H1 (cell line): ENCODE measurements at regions not wholly inside any gene's neighbourhood (a gene's known extent, or its start where the extent isn't known, plus 50 kb on each side); places are given as distances from the start of the nearest gene placed in this dataset.

ENCODE experiments used
- CTCF ChIA-PET: fragments of 300-600 bp; sonication (Branson Sonifier 250); formaldehyde crosslinking; loops from one replicate; lab custom pipeline; 2021; ENCODE audit not compliant: partially characterized antibody; lab: Charles Lee
- POLR2A ChIA-PET: fragments of 300-600 bp; sonication (Branson Sonifier 250); formaldehyde crosslinking; loops from one replicate; lab custom pipeline; 2021; ENCODE audit warnings: inconsistent platforms; ENCODE audit not compliant: partially characterized antibody; lab: Charles Lee
- DNase-seq, 2 experiments: peaks; one replicate each; pipeline versions ENCODE4 v3.0.0 to v3.0.0-alpha.2; 2010 to 2022; ENCODE audit warnings: low spot score in 2 of 2, low read depth in 1 of 2, mixed read lengths in 1 of 2
- FAIRE-seq: peaks from 2 replicates; lab custom pipeline; 2011; peaks lifted over from hg19 to GRCh38; lab: Jason Lieb, UNC
- H2AFZ ChIP-seq: 2 replicates; pipeline ENCODE4 v1.8.1; 2012; ENCODE audit warnings: low read length, inconsistent platforms
- H2AK5ac ChIP-seq: 2 replicates; pipeline ENCODE4 v1.6.1; 2013; ENCODE audit warnings: low read depth, low read length
- H2BK120ac ChIP-seq: replicated peaks from 2 replicates; pipeline ENCODE3; 2013; ENCODE audit warnings: low read depth, low read length, inconsistent platforms
- H2BK12ac ChIP-seq: 2 replicates; pipeline ENCODE4 v1.6.1; 2013; ENCODE audit warnings: low read depth, low read length
- H2BK15ac ChIP-seq: 2 replicates; pipeline ENCODE4 v1.6.1; 2013; ENCODE audit warnings: low read length
- H2BK20ac ChIP-seq: 2 replicates; pipeline ENCODE4 v1.6.1; 2013; ENCODE audit warnings: low read length
- H2BK5ac ChIP-seq: 2 replicates; pipeline ENCODE4 v1.6.1; 2013; ENCODE audit warnings: low read depth, low read length
- H3K14ac ChIP-seq: 2 replicates; pipeline ENCODE4 v1.6.1; 2013; ENCODE audit warnings: inconsistent platforms; ENCODE audit not compliant: insufficient read length
- H3K18ac ChIP-seq: 2 replicates; pipeline ENCODE4 v1.6.1; 2013; ENCODE audit warnings: low read length; ENCODE audit errors: extremely low read depth
- H3K23ac ChIP-seq: 2 replicates; pipeline ENCODE4 v1.6.1; 2013; ENCODE audit warnings: inconsistent platforms; ENCODE audit not compliant: insufficient read length
- H3K23me2 ChIP-seq: 2 replicates; pipeline ENCODE4 v1.6.1; 2013; ENCODE audit warnings: low read depth, low read length
- H3K27ac ChIP-seq: 2 replicates; pipeline ENCODE4 v1.6.1; 2011; ENCODE audit warnings: low read depth, low read length, inconsistent platforms
- H3K27me3 ChIP-seq, 4 experiments: replicated peaks in 1 of 4; 1 replicate in 1 of 4; 2 replicates in 3 of 4; pipeline versions ENCODE4 v1.6.1 to v1.8.1; 2011 to 2013; ENCODE audit warnings: low read length in 3 of 4, mild to moderate bottlenecking in 3 of 4, inconsistent platforms in 2 of 4, mixed read lengths in 2 of 4, moderate library complexity in 1 of 4; ENCODE audit not compliant: control insufficient read depth in 3 of 4, insufficient read depth in 3 of 4; ENCODE audit errors: extremely low read depth in 1 of 4
- H3K36me3 ChIP-seq, 4 experiments: 2 replicates each; pipeline versions ENCODE4 v1.6.1 to v1.8.1; 2011 to 2013; ENCODE audit warnings: mild to moderate bottlenecking in 4 of 4, low read length in 3 of 4, moderate library complexity in 2 of 4, control low read depth in 1 of 4, inconsistent platforms in 1 of 4; ENCODE audit not compliant: insufficient read depth in 4 of 4, control insufficient read depth in 2 of 4
- H3K4ac ChIP-seq: replicated peaks from 2 replicates; pipeline ENCODE3; 2013; ENCODE audit warnings: low read length, low read depth, mixed read lengths, inconsistent platforms; ENCODE audit not compliant: insufficient read length
- H3K4me1 ChIP-seq, 4 experiments: replicated peaks in 1 of 4; 1 replicate in 1 of 4; 2 replicates in 3 of 4; pipeline versions ENCODE4 v1.6.1 to v1.8.1; 2011 to 2013; ENCODE audit warnings: low read length in 3 of 4, inconsistent platforms in 2 of 4, mixed read lengths in 1 of 4; ENCODE audit not compliant: insufficient read depth in 4 of 4, control insufficient read depth in 3 of 4
- H3K4me2 ChIP-seq, 2 experiments: 2 replicates each; pipeline versions ENCODE4 v1.6.1 to v1.8.1; 2011 to 2013; ENCODE audit warnings: low read depth in 2 of 2, low read length in 2 of 2, control low read depth in 1 of 2, inconsistent platforms in 1 of 2, mild to moderate bottlenecking in 1 of 2; ENCODE audit not compliant: insufficient read depth in 1 of 2
- H3K4me3 ChIP-seq, 4 experiments: fragments of 200-600, 300-600 bp in 1 of 4; sonication (generic), shearing (Covaris generic), sonication (Bioruptor Twin) in 1 of 4; 2 replicates each; pipeline versions ENCODE4 v1.5.1 to v1.8.1; 2011 to 2016; ENCODE audit warnings: low read length in 4 of 4, low read depth in 3 of 4, control low read depth in 2 of 4, inconsistent platforms in 2 of 4, mild to moderate bottlenecking in 2 of 4, mixed read lengths in 1 of 4, moderate library complexity in 1 of 4; ENCODE audit not compliant: insufficient read depth in 2 of 4; ENCODE audit errors: extremely low read depth in 1 of 4
- H3K56ac ChIP-seq: replicated peaks from 2 replicates; pipeline ENCODE3; 2013; ENCODE audit warnings: low read depth, mild to moderate bottlenecking, mixed read lengths, low read length, inconsistent platforms; ENCODE audit not compliant: insufficient read length
- H3K79me1 ChIP-seq: 2 replicates; pipeline ENCODE4 v1.6.1; 2013; ENCODE audit warnings: low read depth, low read length, control low read depth
- H3K79me2 ChIP-seq, 2 experiments: 2 replicates each; pipeline versions ENCODE4 v1.6.1 to v1.8.1; 2012 to 2013; ENCODE audit warnings: low read length in 2 of 2, mild to moderate bottlenecking in 2 of 2, inconsistent platforms in 1 of 2; ENCODE audit not compliant: insufficient read depth in 2 of 2, control insufficient read depth in 1 of 2
- H3K9ac ChIP-seq, 4 experiments: replicated peaks in 1 of 4; 1 replicate in 1 of 4; 2 replicates in 3 of 4; pipeline versions ENCODE4 v1.6.1 to v1.8.1; 2011 to 2013; ENCODE audit warnings: low read depth in 3 of 4, low read length in 3 of 4, control low read depth in 2 of 4, mild to moderate bottlenecking in 2 of 4, moderate library complexity in 2 of 4, inconsistent platforms in 1 of 4; ENCODE audit errors: extremely low read depth in 1 of 4
- H3K9me3 ChIP-seq, 2 experiments: 2 replicates each; pipeline versions ENCODE4 v1.6.1 to v1.8.1; 2012 to 2013; ENCODE audit warnings: mild to moderate bottlenecking in 2 of 2, moderate library complexity in 2 of 2, control low read depth in 1 of 2, inconsistent platforms in 1 of 2, low read depth in 1 of 2, low read length in 1 of 2, mixed read lengths in 1 of 2; ENCODE audit not compliant: insufficient read depth in 2 of 2
- H4K20me1 ChIP-seq, 2 experiments: replicated peaks in 1 of 2; 2 replicates each; pipeline versions ENCODE3 to v1.8.1; 2011 to 2013; ENCODE audit warnings: inconsistent platforms in 2 of 2, low read length in 2 of 2, mild to moderate bottlenecking in 1 of 2; ENCODE audit not compliant: insufficient read depth in 2 of 2, control insufficient read depth in 1 of 2
- H4K5ac ChIP-seq: 2 replicates; pipeline ENCODE4 v1.6.1; 2013; ENCODE audit warnings: low read length, low read depth, mixed read lengths, inconsistent platforms; ENCODE audit not compliant: insufficient read length
- H4K8ac ChIP-seq: 2 replicates; pipeline ENCODE4 v1.8.0; 2013; ENCODE audit warnings: mild to moderate bottlenecking, moderate library complexity, low read length, inconsistent platforms; ENCODE audit not compliant: insufficient read depth; ENCODE audit errors: extremely low read depth
- H4K91ac ChIP-seq: replicated peaks from 2 replicates; pipeline ENCODE3; 2013; ENCODE audit warnings: low read length, mixed read lengths, inconsistent platforms; ENCODE audit not compliant: insufficient read length
- ATF2 ChIP-seq: IDR thresholded peaks from 2 replicates; pipeline ENCODE4 v1.6.1; 2012; ENCODE audit warnings: low read length, inconsistent platforms
- BACH1 ChIP-seq: IDR thresholded peaks from 2 replicates; pipeline ENCODE4 v1.6.1; 2012; ENCODE audit warnings: low read length, improper control_type of control experiment
- CEBPB ChIP-seq: IDR thresholded peaks from 2 replicates; pipeline ENCODE4 v1.6.1; 2012; ENCODE audit warnings: low read depth, low read length
- E2F6 ChIP-seq: IDR thresholded peaks from 2 replicates; pipeline ENCODE4 v1.6.1; 2012; ENCODE audit warnings: inconsistent platforms
- FOSL1 ChIP-seq: IDR thresholded peaks from 2 replicates; pipeline ENCODE4 v1.6.1; 2011; ENCODE audit warnings: mild to moderate bottlenecking, low read depth, low read length, moderate library complexity; ENCODE audit not compliant: insufficient read depth
- GABPA ChIP-seq: IDR thresholded peaks from 2 replicates; pipeline ENCODE4 v1.6.1; 2011; ENCODE audit warnings: mild to moderate bottlenecking, low read length, moderate library complexity, borderline replicate concordance; ENCODE audit not compliant: insufficient read depth
- PHF8 ChIP-seq: fragments of 200-600 bp; sonication (generic); conservative IDR thresholded peaks from 2 replicates; pipeline ENCODE4 v1.7.1; 2012; ENCODE audit warnings: low read depth, mild to moderate bottlenecking, inconsistent platforms, low read length, moderate library complexity
- SAP30 ChIP-seq: fragments of 300-600 bp; sonication (generic); IDR thresholded peaks from 2 replicates; pipeline ENCODE4 v1.7.1; 2012; ENCODE audit warnings: low read length, moderate library complexity, mild to moderate bottlenecking, inconsistent platforms; ENCODE audit not compliant: insufficient read depth, insufficient replicate concordance
- SP2 ChIP-seq: IDR thresholded peaks from 2 replicates; pipeline ENCODE4 v1.6.1; 2012; ENCODE audit warnings: mild to moderate bottlenecking, low read length, inconsistent platforms
- SP4 ChIP-seq: IDR thresholded peaks from 2 replicates; pipeline ENCODE4 v1.6.1; 2012; ENCODE audit warnings: low read length, inconsistent platforms
- SRF ChIP-seq: IDR thresholded peaks from 2 replicates; pipeline ENCODE4 v1.6.1; 2011; ENCODE audit warnings: mild to moderate bottlenecking, low read depth, low read length, moderate library complexity
- SUZ12 ChIP-seq: fragments of 200-600 bp; sonication (generic); IDR thresholded peaks from 2 replicates; pipeline ENCODE4 v1.6.1; 2012; ENCODE audit warnings: mild to moderate bottlenecking, inconsistent platforms, low read length, moderate library complexity, mixed read lengths
- TCF12 ChIP-seq: IDR thresholded peaks from 2 replicates; pipeline ENCODE4 v1.6.1; 2011; ENCODE audit warnings: low read depth, mild to moderate bottlenecking, low read length
- ZNF274 ChIP-seq: IDR thresholded peaks from 2 replicates; pipeline ENCODE4 v1.7.0; 2012; ENCODE audit warnings: low read length, borderline replicate concordance; ENCODE audit errors: extremely low read depth

- Histone ChIP-seq H3K4ac (no peak overlapping the region), H3K56ac (no peak overlapping the region), H3K27ac (no peak overlapping the region), H2BK5ac (no peak overlapping the region), H2AK5ac (no peak overlapping the region), H3K9ac (no peak overlapping the region), H3K9me3 (peaks cover 0 to 7% of the 10 kb centered on the region in 2 experiments; a peak in 2 of 4 replicates), H3K79me2 (no peaks in the 10 kb centered on the region), H3K4me2 (no peak overlapping the region), H2BK12ac (no peak overlapping the region), H3K79me1 (no peaks in the 10 kb centered on the region), H2BK15ac (no peak overlapping the region), H3K14ac (no peak overlapping the region), H3K23me2 (peaks cover 3% of the 10 kb centered on the region), H3K36me3 (peaks cover 0 to 2% (median 0%) of the 10 kb centered on the region in 4 experiments; a peak in 2 of 8 replicates), H4K8ac (no peak overlapping the region), H3K4me3 (no peak overlapping the region), H4K91ac (no peak overlapping the region), H3K27me3 (peaks cover 0 to 1% (median 0%) of the 10 kb centered on the region in 4 experiments; a peak in 1 of 7 replicates), H3K18ac (no peak overlapping the region), H2AFZ (no peak overlapping the region), H3K4me1 (peaks cover 2 to 9% (median 4%) of the 10 kb centered on the region in 4 experiments; a peak in 3 of 7 replicates), H2BK120ac (no peak overlapping the region), H2BK20ac (no peak overlapping the region), H4K20me1 (no peaks in the 10 kb centered on the region), H3K23ac (no peak overlapping the region), H4K5ac (no peak overlapping the region)
- FAIRE-seq, result no peak
- ChIA-PET CTCF (interaction anchor here (0.7 to 1.4 kb wide), 2 partner anchors 25 to 333 kb away, joined by 3 to 4 read pairs; no protein-coding TSS in a partner anchor), POLR2A (no interaction called here)
- no peak for DNase-seq
- TF ChIP-seq ZNF274, result no peak
- TF ChIP-seq SP4, result no peak
- no peak for TF ChIP-seq TCF12
- TF ChIP-seq SP2, result no peak
- TF ChIP-seq GABPA, result no peak
- TF ChIP-seq SUZ12, result no peak
- no peak for TF ChIP-seq FOSL1
- no peak for TF ChIP-seq PHF8
- TF ChIP-seq ATF2, result no peak
- TF ChIP-seq SRF, result no peak
- TF ChIP-seq E2F6, result no peak
- no peak for TF ChIP-seq BACH1
- no peak for TF ChIP-seq SAP30
- no peak for TF ChIP-seq CEBPB
Measured at GRCh38 chr18:61609131-61609530, 275.9 kb downstream of the CDH20 start.
